GM23338 (cell line): ENCODE measurements at regions not wholly inside any gene's neighbourhood (a gene's known extent, or its start where the extent isn't known, plus 50 kb on each side); places are given as distances from the start of the nearest gene placed in this dataset.

Experiments
- CREB1 ChIP-seq: fragments of 250-450 bp; sonication (Bioruptor Pico); IDR thresholded peaks from 2 replicates; pipeline ENCODE4 v1.5.0; 2020; ENCODE audit warnings: low read depth, mild to moderate bottlenecking, moderate library complexity
- EZH2 ChIP-seq: fragments of 200-600 bp; sonication (generic); IDR thresholded peaks from one replicate; pipeline ENCODE4 v1.8.0; 2017; ENCODE audit warnings: antibody characterized with exemption, mild to moderate bottlenecking, low read depth; ENCODE audit not compliant: unreplicated experiment
- EZH2phosphoT487 ChIP-seq: fragments of 200-600 bp; sonication (generic); IDR thresholded peaks from one replicate; pipeline ENCODE4 v1.8.1; 2018; ENCODE audit warnings: antibody characterized with exemption; ENCODE audit not compliant: unreplicated experiment
- NANOG ChIP-seq: IDR thresholded peaks from 2 replicates; pipeline ENCODE4 v1.6.1; 2016; ENCODE audit warnings: antibody characterized with exemption, borderline replicate concordance
- POLR2AphosphoS5 ChIP-seq: IDR thresholded peaks from 2 replicates; pipeline ENCODE4 v1.6.1; 2016; ENCODE audit warnings: antibody characterized with exemption, low read depth
- STAT1 ChIP-seq: IDR thresholded peaks from one replicate; pipeline ENCODE4 v1.6.1; 2016; ENCODE audit warnings: antibody characterized with exemption; ENCODE audit not compliant: unreplicated experiment
- ZNF114 ChIP-seq: fragments of 250-450 bp; sonication (Bioruptor Pico); IDR thresholded peaks from 2 replicates; pipeline ENCODE4 v1.5.0; 2020; ENCODE audit warnings: mild to moderate bottlenecking, moderate library complexity
- ZNF331 ChIP-seq: fragments of 250-450 bp; sonication (Bioruptor Pico); IDR thresholded peaks from 2 replicates; pipeline ENCODE4 v1.5.0; 2020; ENCODE audit warnings: low read depth, mild to moderate bottlenecking, moderate library complexity
- TF ChIP-seq, protein P1 (sequence below), 2 experiments: fragments of 200-600 bp in 1 of 2; sonication (generic) in 1 of 2; conservative IDR thresholded peaks; 2 replicates each; pipeline versions ENCODE4 v1.5.1 to v1.6.1; 2016 to 2017; ENCODE audit warnings: antibody characterized with exemption in 2 of 2, low read depth in 2 of 2, mild to moderate bottlenecking in 2 of 2, moderate library complexity in 1 of 2
- TF ChIP-seq, protein P2 (sequence below): IDR thresholded peaks from 2 replicates; pipeline ENCODE4 v1.6.1; 2016; ENCODE audit warnings: antibody characterized with exemption
- TF ChIP-seq, protein P3 (sequence below): IDR thresholded peaks from one replicate; pipeline ENCODE4 v1.6.1; 2018; ENCODE audit warnings: antibody characterized with exemption; ENCODE audit not compliant: unreplicated experiment

DNA sequence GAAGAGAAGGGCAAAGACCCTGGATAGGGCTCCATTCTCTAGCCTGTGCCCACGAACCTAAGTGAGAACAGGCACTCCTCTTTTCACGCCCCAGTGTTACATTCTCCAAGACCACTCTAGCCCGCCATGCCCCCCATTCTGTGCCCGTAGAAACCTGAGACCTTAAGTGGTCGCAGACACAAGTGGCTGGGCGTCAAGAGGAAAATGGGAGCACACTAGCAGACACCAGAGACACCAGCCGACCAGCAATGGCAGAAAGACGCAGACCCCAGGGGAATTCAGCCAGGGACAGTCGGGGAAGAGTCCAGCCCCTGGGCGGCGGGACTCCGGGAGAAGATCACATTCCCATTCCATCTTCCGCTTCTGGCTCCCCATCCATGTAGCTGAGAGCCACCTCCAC is 2027.9 kb downstream of the PCDH7 start:
- TF ChIP-seq EZH2phosphoT487 (no peak), EZH2 (no peak), POLR2AphosphoS5 (no peak), ZNF114 (CRISPR knock-in tag) (no peak), STAT1 (no peak), CREB1 (CRISPR knock-in tag) (no peak), NANOG (no peak), ZNF331 (CRISPR knock-in tag) (no peak)
- TF ChIP-seq, protein P1, sequence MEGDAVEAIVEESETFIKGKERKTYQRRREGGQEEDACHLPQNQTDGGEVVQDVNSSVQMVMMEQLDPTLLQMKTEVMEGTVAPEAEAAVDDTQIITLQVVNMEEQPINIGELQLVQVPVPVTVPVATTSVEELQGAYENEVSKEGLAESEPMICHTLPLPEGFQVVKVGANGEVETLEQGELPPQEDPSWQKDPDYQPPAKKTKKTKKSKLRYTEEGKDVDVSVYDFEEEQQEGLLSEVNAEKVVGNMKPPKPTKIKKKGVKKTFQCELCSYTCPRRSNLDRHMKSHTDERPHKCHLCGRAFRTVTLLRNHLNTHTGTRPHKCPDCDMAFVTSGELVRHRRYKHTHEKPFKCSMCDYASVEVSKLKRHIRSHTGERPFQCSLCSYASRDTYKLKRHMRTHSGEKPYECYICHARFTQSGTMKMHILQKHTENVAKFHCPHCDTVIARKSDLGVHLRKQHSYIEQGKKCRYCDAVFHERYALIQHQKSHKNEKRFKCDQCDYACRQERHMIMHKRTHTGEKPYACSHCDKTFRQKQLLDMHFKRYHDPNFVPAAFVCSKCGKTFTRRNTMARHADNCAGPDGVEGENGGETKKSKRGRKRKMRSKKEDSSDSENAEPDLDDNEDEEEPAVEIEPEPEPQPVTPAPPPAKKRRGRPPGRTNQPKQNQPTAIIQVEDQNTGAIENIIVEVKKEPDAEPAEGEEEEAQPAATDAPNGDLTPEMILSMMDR (conservative IDR thresholded peaks at IDR 0.05; ENCODE audit: low read depth in 2 of 2), result no peak
- TF ChIP-seq, protein P2, sequence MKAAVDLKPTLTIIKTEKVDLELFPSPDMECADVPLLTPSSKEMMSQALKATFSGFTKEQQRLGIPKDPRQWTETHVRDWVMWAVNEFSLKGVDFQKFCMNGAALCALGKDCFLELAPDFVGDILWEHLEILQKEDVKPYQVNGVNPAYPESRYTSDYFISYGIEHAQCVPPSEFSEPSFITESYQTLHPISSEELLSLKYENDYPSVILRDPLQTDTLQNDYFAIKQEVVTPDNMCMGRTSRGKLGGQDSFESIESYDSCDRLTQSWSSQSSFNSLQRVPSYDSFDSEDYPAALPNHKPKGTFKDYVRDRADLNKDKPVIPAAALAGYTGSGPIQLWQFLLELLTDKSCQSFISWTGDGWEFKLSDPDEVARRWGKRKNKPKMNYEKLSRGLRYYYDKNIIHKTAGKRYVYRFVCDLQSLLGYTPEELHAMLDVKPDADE, result no peak
- TF ChIP-seq, protein P3, sequence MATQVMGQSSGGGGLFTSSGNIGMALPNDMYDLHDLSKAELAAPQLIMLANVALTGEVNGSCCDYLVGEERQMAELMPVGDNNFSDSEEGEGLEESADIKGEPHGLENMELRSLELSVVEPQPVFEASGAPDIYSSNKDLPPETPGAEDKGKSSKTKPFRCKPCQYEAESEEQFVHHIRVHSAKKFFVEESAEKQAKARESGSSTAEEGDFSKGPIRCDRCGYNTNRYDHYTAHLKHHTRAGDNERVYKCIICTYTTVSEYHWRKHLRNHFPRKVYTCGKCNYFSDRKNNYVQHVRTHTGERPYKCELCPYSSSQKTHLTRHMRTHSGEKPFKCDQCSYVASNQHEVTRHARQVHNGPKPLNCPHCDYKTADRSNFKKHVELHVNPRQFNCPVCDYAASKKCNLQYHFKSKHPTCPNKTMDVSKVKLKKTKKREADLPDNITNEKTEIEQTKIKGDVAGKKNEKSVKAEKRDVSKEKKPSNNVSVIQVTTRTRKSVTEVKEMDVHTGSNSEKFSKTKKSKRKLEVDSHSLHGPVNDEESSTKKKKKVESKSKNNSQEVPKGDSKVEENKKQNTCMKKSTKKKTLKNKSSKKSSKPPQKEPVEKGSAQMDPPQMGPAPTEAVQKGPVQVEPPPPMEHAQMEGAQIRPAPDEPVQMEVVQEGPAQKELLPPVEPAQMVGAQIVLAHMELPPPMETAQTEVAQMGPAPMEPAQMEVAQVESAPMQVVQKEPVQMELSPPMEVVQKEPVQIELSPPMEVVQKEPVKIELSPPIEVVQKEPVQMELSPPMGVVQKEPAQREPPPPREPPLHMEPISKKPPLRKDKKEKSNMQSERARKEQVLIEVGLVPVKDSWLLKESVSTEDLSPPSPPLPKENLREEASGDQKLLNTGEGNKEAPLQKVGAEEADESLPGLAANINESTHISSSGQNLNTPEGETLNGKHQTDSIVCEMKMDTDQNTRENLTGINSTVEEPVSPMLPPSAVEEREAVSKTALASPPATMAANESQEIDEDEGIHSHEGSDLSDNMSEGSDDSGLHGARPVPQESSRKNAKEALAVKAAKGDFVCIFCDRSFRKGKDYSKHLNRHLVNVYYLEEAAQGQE, result no peak
